Stimulated activated effector memory CD8-positive, alpha-beta T cell treated with anti-CD3 and anti-CD28 coated beads, Interleukin-12 subunit alpha, Interleukin-12 subunit beta, amount 100 ng/mL, for 72 hours (primary cell): ENCODE measurements at regions not wholly inside any gene's neighbourhood (a gene's known extent, or its start where the extent isn't known, plus 50 kb on each side); places are given as distances from the start of the nearest gene placed in this dataset.
"Not testable (repeated sequence)": the region's sequence is repeated elsewhere in the genome, so short reads cannot be mapped to it uniquely, and the experiment has no call there.

Experiments
- ATAC-seq: fragments of 150-1000 bp; cut with Tn5 transposase; 2 replicates; pipeline ENCODE4 v1.10.0; 2021
- DNase-seq, 2 donors: peaks; one replicate each; pipeline ENCODE4 v3.0.0; 2021 to 2022; ENCODE audit warnings: low spot score in 2 of 2
- H3K27ac Mint-ChIP-seq: one replicate; pipeline ENCODE4 v1.8.0; 2022; ENCODE audit warnings: mild to moderate bottlenecking, mixed read lengths
- H3K36me3 Mint-ChIP-seq: one replicate; pipeline ENCODE4 v1.8.0; 2022; ENCODE audit warnings: mild to moderate bottlenecking, mixed read lengths
- H3K4me1 Mint-ChIP-seq: one replicate; pipeline ENCODE4 v1.8.0; 2022; ENCODE audit warnings: mixed read lengths
- H3K4me3 Mint-ChIP-seq: one replicate; pipeline ENCODE4 v1.8.0; 2022; ENCODE audit warnings: mild to moderate bottlenecking, mixed read lengths
- H3K9me3 Mint-ChIP-seq: one replicate; pipeline ENCODE4 v1.8.0; 2022; ENCODE audit warnings: mixed read lengths

- no peak for ATAC-seq
- H3K4me3 Mint-ChIP-seq: no peak overlapping the region
- H3K4me1 Mint-ChIP-seq: no peaks in the 10 kb centered on the region
- peaks cover 10% of the 10 kb centered on the region for H3K9me3 Mint-ChIP-seq
- DNase-seq: no peak
- no peak overlapping the region for H3K27ac Mint-ChIP-seq
- no peaks in the 10 kb centered on the region for H3K36me3 Mint-ChIP-seq
These were observed 129.6 kb upstream of the HCCS start for GRCh38 chrX:10981506-10981905.

- Mint-ChIP-seq H3K4me3 (no peak overlapping the region), H3K36me3 (no peaks in the 10 kb centered on the region), H3K9me3 (peaks cover 6% of the 10 kb centered on the region), H3K27ac (no peak overlapping the region), H3K4me1 (no peaks in the 10 kb centered on the region)
- DNase-seq (no peak), ATAC-seq (no peak)
These were observed 127.6 kb upstream of the HCCS start for GRCh38 chrX:10983526-10983925.

- no peaks in the 10 kb centered on the region for H3K36me3 Mint-ChIP-seq
- peaks cover 6% of the 10 kb centered on the region for H3K9me3 Mint-ChIP-seq
- H3K27ac Mint-ChIP-seq: no peak overlapping the region
- H3K4me3 Mint-ChIP-seq: no peak overlapping the region
- no peaks in the 10 kb centered on the region for H3K4me1 Mint-ChIP-seq
- ATAC-seq (no peak), DNase-seq (no peak)
These were observed 126.9 kb upstream of the HCCS start for GRCh38 chrX:10984213-10984612.

GRCh38 chrX:10986616-10987015, 124.5 kb upstream of the HCCS start:
- DNase-seq (no peak), ATAC-seq (no peak)
- peaks cover 6% of the 10 kb centered on the region for H3K9me3 Mint-ChIP-seq
- no peaks in the 10 kb centered on the region for H3K4me1 Mint-ChIP-seq
- no peak overlapping the region for H3K4me3 Mint-ChIP-seq
- no peak overlapping the region for H3K27ac Mint-ChIP-seq
- no peaks in the 10 kb centered on the region for H3K36me3 Mint-ChIP-seq

GRCh38 chrX:10988653-10989052, 122.5 kb upstream of the HCCS start:
- no peaks in the 10 kb centered on the region for H3K4me1 Mint-ChIP-seq
- DNase-seq (no peak), ATAC-seq (no peak)
- H3K9me3 Mint-ChIP-seq: peaks cover 11% of the 10 kb centered on the region
- H3K4me3 Mint-ChIP-seq: no peak overlapping the region
- no peak overlapping the region for H3K27ac Mint-ChIP-seq
- H3K36me3 Mint-ChIP-seq: no peaks in the 10 kb centered on the region

GRCh38 chrX:10989386-10989785, 121.7 kb upstream of the HCCS start:
- H3K4me3 Mint-ChIP-seq: no peak overlapping the region
- no peak overlapping the region for H3K27ac Mint-ChIP-seq
- no peaks in the 10 kb centered on the region for H3K4me1 Mint-ChIP-seq
- ATAC-seq (no peak), DNase-seq (no peak)
- H3K9me3 Mint-ChIP-seq: peaks cover 8% of the 10 kb centered on the region
- no peaks in the 10 kb centered on the region for H3K36me3 Mint-ChIP-seq

- Mint-ChIP-seq H3K4me1 (no peaks in the 10 kb centered on the region), H3K36me3 (no peaks in the 10 kb centered on the region), H3K4me3 (no peak overlapping the region), H3K9me3 (peaks cover 5% of the 10 kb centered on the region), H3K27ac (no peak overlapping the region)
- ATAC-seq (no peak), DNase-seq (no peak)
These were observed 120.7 kb upstream of the HCCS start for GRCh38 chrX:10990418-10990817.

GRCh38 chrX:10990976-10991375, 120.2 kb upstream of the HCCS start:
- Mint-ChIP-seq H3K4me3 (no peak overlapping the region), H3K9me3 (peaks cover 5% of the 10 kb centered on the region), H3K36me3 (no peaks in the 10 kb centered on the region), H3K27ac (no peak overlapping the region), H3K4me1 (no peaks in the 10 kb centered on the region)
- DNase-seq: no peak
- ATAC-seq: no peak

- no peak overlapping the region for H3K4me3 Mint-ChIP-seq
- no peaks in the 10 kb centered on the region for H3K4me1 Mint-ChIP-seq
- no peaks in the 10 kb centered on the region for H3K36me3 Mint-ChIP-seq
- DNase-seq (no peak), ATAC-seq (no peak)
- H3K27ac Mint-ChIP-seq: no peak overlapping the region
- H3K9me3 Mint-ChIP-seq: peaks cover 5% of the 10 kb centered on the region
These were observed 119.0 kb upstream of the HCCS start for GRCh38 chrX:10992110-10992509.

- not testable (repeated sequence) for H3K27ac Mint-ChIP-seq, DNase-seq, H3K4me3 Mint-ChIP-seq, H3K36me3 Mint-ChIP-seq, H3K4me1 Mint-ChIP-seq, ATAC-seq
- H3K9me3 Mint-ChIP-seq: peaks cover 14% of the 10 kb centered on the region
These were observed 104.1 kb upstream of the HCCS start for GRCh38 chrX:11007076-11007475.

- no peak overlapping the region for H3K4me3 Mint-ChIP-seq
- ATAC-seq (no peak), DNase-seq (no peak)
- H3K9me3 Mint-ChIP-seq: peaks cover 10% of the 10 kb centered on the region
- H3K36me3 Mint-ChIP-seq: no peaks in the 10 kb centered on the region
- no peak overlapping the region for H3K27ac Mint-ChIP-seq
- H3K4me1 Mint-ChIP-seq: no peaks in the 10 kb centered on the region
These were observed 100.7 kb upstream of the HCCS start for GRCh38 chrX:11010476-11010875.

GRCh38 chrX:11016728-11017127, 94.4 kb upstream of the HCCS start:
- Mint-ChIP-seq H3K4me1 (no peaks in the 10 kb centered on the region), H3K36me3 (no peaks in the 10 kb centered on the region), H3K4me3 (no peak overlapping the region), H3K27ac (no peak overlapping the region), H3K9me3 (peaks cover 12% of the 10 kb centered on the region)
- ATAC-seq (no peak), DNase-seq (no peak)

- not testable (repeated sequence) for H3K9me3 Mint-ChIP-seq, H3K27ac Mint-ChIP-seq, H3K36me3 Mint-ChIP-seq, DNase-seq, H3K4me3 Mint-ChIP-seq, H3K4me1 Mint-ChIP-seq, ATAC-seq
These were observed 88.5 kb upstream of the HCCS start for GRCh38 chrX:11022588-11022987.

- Mint-ChIP-seq H3K9me3 (peaks cover 2% of the 10 kb centered on the region), H3K36me3 (no peaks in the 10 kb centered on the region), H3K4me3 (no peak overlapping the region), H3K4me1 (no peaks in the 10 kb centered on the region), H3K27ac (no peak overlapping the region)
- ATAC-seq: no peak
- DNase-seq: no peak
These were observed 71.2 kb upstream of the HCCS start for GRCh38 chrX:11039926-11040325.

- Mint-ChIP-seq H3K27ac (no peak overlapping the region), H3K9me3 (peaks cover 2% of the 10 kb centered on the region), H3K36me3 (no peaks in the 10 kb centered on the region), H3K4me3 (no peak overlapping the region), H3K4me1 (no peaks in the 10 kb centered on the region)
- ATAC-seq (no peak), DNase-seq (no peak)
These were observed 70.7 kb upstream of the HCCS start for GRCh38 chrX:11040405-11040804.

- no peak for DNase-seq
- Mint-ChIP-seq H3K4me1 (no peaks in the 10 kb centered on the region), H3K4me3 (no peak overlapping the region), H3K36me3 (no peaks in the 10 kb centered on the region), H3K9me3 (peaks cover 2% of the 10 kb centered on the region), H3K27ac (no peak overlapping the region)
- no peak for ATAC-seq
These were observed 70.1 kb upstream of the HCCS start for GRCh38 chrX:11040996-11041395.

GRCh38 chrX:11050013-11050412, 61.1 kb upstream of the HCCS start:
- Mint-ChIP-seq H3K4me1 (no peaks in the 10 kb centered on the region), H3K4me3 (no peak overlapping the region), H3K36me3 (no peaks in the 10 kb centered on the region), H3K9me3 (peaks cover 11% of the 10 kb centered on the region), H3K27ac (no peak overlapping the region)
- ATAC-seq: no peak
- no peak for DNase-seq
